Skeletal muscle cell (primary cell): ENCODE measurements at regions not wholly inside any gene's neighbourhood (a gene's known extent, or its start where the extent isn't known, plus 50 kb on each side); places are given as distances from the start of the nearest gene placed in this dataset.
A peak's percentile ranks its signal among the peaks of the same experiment; 100 is the strongest.
"Not testable (repeated sequence)": the region's sequence is repeated elsewhere in the genome, so short reads cannot be mapped to it uniquely, and the experiment has no call there.

ENCODE experiments used
- DNase-seq: peaks from one replicate; pipeline ENCODE4 v3.0.0-alpha.2; 2010; ENCODE audit warnings: low read depth
- H3K4me3 ChIP-seq: 2 replicates; pipeline ENCODE4 v1.5.1; 2011; ENCODE audit warnings: low read depth, mild to moderate bottlenecking, control low read depth, low read length, moderate library complexity

GRCh38 chrX:74183047-74183446, 120.9 kb upstream of the ZCCHC13 start:
- not testable (repeated sequence) for DNase-seq, H3K4me3 ChIP-seq

- H3K4me3 ChIP-seq: not testable (repeated sequence)
Observed at GRCh38 chrX:74181976-74182375, 122.0 kb upstream of the ZCCHC13 start.

GRCh38 chrX:74180716-74181115, 123.3 kb upstream of the ZCCHC13 start:
- no peak for DNase-seq
- H3K4me3 ChIP-seq: no peak overlapping the region

More at GRCh38 chrX:74181976-74182375, 122.0 kb upstream of the ZCCHC13 start:
- DNase-seq: not testable (repeated sequence)

DNA sequence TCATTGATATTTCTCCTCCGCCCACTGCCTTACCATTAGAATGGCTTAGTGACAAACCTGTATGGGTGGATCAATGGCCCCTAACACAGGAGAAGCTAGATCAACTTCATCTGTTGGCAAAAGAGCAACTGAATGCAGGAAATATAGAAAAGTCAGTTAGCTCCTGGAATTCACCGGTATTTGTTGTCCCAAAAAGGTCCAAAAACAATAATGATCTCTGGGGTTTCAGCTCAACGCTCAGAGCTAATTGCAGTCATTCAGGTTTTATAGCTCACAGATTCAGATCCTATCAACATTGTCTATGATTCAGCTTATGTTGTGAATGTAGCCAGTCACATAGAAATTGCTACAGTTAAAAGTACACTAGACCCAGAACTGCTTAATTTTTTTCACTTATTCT, 124.0 kb upstream of the ZCCHC13 start:
- no peak overlapping the region for H3K4me3 ChIP-seq
- DNase-seq: no peak

- H3K4me3 ChIP-seq: no peak overlapping the region
- DNase-seq: no peak
Observed at GRCh38 chrX:74179499-74179898, 124.5 kb upstream of the ZCCHC13 start.

DNA sequence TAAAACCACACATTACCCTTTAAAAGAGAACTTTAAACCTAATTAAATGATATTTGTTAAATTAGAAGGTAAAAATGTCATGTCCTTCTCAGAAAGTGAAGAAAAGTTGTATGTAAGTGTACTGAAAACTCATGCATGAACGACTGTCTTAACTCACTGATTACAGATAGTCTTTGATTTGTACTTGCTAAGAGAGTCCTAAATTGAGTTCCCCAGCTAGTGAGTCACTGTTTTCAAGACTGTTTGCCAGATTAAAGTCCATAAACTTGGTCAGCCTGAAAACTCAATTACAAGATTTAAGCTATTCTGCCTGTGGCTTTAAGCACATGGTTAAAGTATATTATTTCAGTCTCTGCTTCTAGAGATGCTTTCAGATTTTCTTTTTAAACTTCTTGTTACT, 124.9 kb upstream of the ZCCHC13 start:
- peak; percentile 8 for DNase-seq
- H3K4me3 ChIP-seq: no peak overlapping the region

DNA sequence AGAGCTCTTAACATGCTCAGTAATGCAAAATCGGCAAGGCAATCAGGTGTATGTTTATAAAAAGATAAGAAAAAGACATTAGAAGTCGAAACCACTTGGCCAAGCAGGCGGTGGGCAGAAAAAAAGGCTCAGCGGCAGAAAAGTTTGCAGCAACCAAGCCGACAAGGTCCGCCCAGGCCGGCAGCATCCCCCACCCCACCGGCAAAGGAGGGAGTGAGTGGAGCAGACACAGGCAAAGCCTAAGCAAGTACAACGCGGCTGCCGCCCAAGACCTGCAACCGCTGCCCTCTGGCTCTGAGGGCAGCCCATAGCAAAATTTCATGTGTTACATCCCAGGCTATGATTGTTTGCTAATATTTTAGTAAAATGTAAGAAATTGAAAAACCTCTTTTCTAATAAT, 125.4 kb upstream of the ZCCHC13 start:
- no peak overlapping the region for H3K4me3 ChIP-seq
- no peak for DNase-seq

DNA sequence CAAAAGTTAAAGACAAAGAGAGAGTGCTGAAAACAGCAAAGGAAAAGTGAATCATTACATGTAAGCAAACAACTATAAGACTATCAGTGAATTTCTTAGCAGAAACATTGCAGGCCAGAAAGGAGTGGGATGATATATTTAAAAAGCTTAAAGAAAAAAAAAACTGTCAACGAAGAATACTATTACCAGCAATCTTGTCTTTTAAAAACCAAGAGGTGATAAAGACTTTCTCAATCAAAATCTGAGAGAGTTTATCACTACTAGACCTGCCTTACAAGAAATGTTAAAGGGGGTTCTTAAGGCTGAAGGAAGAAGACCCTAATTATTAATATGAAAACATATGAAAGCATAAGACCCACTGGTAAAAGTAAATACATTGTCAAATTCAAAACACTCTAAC, 132.5 kb upstream of the ZCCHC13 start:
- DNase-seq: no peak
- H3K4me3 ChIP-seq: no peak overlapping the region

DNA sequence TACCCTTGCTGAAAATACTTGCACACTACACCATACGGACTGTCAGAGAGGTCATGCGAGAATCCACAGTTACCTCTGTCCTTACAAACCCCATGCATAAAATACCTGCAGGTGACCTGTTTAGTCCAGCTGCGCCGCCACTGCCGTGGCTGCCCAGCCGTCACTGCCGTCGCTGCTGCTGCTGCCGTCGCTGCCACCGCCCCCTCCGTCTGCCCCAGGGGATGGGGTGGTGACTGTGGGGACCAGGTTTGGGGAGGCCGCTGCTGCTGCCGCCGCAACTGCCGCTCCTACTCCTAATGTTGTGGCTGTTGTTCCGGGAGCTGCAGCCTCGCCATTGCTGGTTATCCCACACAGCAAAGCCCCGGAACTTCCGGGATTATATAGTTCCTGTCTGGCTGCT, 141.8 kb upstream of the ZCCHC13 start:
- DNase-seq: no peak
- no peak overlapping the region for H3K4me3 ChIP-seq

DNA sequence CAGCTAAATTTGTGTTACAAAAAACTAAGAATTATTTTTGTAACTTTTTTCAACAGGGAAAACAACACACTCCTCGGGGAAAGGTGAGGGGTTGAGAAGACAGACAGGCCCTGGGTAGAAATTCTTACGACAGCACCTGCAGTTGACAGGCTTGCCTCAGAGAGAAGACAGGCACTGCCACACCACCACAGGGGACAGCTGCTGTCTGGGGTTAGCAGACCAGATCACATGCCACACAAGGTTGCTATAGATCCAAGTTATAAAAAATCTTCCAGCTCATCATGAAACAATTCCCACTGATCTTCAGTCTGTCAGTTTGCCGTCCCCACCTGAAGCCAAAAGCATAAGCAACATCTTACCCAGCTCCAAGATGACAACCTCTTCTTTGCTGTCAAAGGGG, 143.2 kb upstream of the ZCCHC13 start:
- H3K4me3 ChIP-seq: no peak overlapping the region
- no peak for DNase-seq

- no peak for DNase-seq
- no peak overlapping the region for H3K4me3 ChIP-seq
Observed at GRCh38 chrX:74160358-74160757, 143.6 kb upstream of the ZCCHC13 start.

DNA sequence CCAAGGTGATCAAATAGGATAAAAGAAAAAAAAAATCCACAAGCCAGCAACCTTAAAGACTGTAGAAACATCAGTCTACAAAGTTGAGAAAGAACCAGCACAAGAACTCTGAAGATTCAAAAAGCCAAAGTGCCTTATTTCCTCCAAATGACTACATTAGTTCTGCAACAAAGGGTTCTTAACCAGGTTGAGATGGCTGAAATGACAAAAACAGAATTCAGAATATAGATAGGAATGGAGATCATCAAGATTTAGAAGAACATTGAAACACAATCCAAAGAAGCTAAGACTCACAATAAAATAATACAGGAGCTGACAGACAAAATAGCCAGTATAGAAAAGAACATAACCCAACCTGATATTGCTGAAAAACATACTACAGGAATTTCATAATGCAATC, 156.5 kb upstream of the ZCCHC13 start:
- DNase-seq: no peak
- no peak overlapping the region for H3K4me3 ChIP-seq

DNA sequence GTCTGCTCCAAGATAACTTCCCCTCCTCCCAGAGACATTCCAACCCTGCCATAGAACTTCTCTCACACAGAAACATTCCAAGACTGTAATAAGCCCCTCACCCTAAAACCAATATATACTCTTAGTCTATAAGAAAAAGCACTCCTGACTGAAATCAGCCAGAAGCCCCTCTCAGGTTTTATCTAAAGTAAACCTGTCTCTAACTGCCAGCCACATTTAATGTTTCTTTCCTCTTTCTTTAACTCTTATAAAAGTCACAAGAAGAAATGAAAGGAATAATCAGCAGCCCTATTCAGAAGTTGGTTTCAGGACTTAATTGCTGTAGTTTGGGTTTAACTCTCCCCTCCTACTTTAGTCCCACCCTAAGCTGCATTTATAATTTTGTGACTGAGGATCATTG, 165.0 kb upstream of the ZCCHC13 start:
- DNase-seq: no peak
- no peak overlapping the region for H3K4me3 ChIP-seq

DNA sequence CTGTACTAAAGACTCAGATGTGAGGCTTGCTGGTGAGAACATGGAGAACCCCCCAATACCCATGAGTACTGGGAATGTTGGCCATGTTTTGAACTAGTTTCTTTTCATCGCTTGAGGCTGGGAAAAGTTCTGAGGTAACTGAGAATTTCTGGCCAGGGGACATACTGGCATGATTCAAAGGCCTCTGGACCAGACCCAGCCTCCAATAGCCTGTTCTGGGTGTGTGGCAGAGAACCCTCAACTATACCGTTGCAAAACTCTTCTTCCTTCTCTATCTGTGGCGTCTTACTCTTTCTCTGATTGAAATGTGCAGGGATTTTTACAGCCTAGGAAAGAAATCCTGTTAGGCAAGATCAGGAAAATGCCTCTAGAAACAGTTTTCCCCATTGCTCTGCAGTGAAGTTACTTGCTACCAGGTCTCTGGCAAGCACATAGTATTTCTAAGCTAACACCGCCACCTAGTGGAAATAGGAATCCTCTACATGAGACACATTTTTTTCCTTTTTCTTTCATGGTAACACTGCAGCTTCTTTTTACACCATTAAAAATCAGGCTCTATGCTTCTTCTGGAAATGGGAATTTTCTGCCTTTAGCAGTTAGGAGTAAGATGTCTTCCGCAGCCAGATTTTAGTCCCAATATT, 170.7 kb upstream of the ZCCHC13 start:
- peak; percentile 25 for DNase-seq

GRCh38 chrX:74132280-74132679, 171.7 kb upstream of the ZCCHC13 start:
- no peak overlapping the region for H3K4me3 ChIP-seq
- DNase-seq: no peak

More for the DNA sequence above, 170.7 kb upstream of the ZCCHC13 start:
- H3K4me3 ChIP-seq: no peak overlapping the region

- DNase-seq: no peak
- no peak overlapping the region for H3K4me3 ChIP-seq
Observed at GRCh38 chrX:74119016-74119910, 184.7 kb upstream of the ZCCHC13 start.

- DNase-seq: no peak
- H3K4me3 ChIP-seq: no peak overlapping the region
Observed at GRCh38 chrX:74117962-74118902, 185.7 kb upstream of the ZCCHC13 start.

- no peak overlapping the region for H3K4me3 ChIP-seq
- no peak for DNase-seq
Observed at GRCh38 chrX:74111245-74111644, 192.7 kb upstream of the ZCCHC13 start.

DNA sequence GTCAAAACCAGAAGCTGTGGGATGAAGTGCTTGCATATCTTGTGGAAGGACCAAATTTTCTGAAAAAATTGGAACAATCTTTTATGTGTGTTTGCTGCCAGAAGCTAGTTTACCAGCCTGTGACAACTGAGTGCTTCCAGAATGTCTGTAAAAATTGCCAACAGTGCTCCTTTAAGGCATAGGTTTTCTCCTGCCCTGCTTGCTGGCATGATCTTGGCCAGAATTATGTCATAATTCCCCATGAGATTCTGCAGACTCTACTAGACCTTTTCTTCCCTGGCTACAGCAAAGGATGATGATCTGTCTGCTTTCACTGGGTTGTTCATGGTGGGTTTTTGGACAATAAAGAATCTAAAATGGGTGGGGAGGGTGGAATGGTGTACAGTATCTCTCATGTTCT, 196.3 kb upstream of the ZCCHC13 start:
- DNase-seq: no peak

More for the DNA sequence above, 196.3 kb upstream of the ZCCHC13 start:
- no peak overlapping the region for H3K4me3 ChIP-seq
